GM12873 (cell line): ENCODE measurements at regions not wholly inside any gene's neighbourhood (a gene's known extent, or its start where the extent isn't known, plus 50 kb on each side); places are given as distances from the start of the nearest gene placed in this dataset.

Experiments
- TF ChIP-seq, protein P1 (sequence below): IDR thresholded peaks from 2 replicates; pipeline ENCODE4 v1.5.1; 2012; ENCODE audit warnings: low read depth, mild to moderate bottlenecking, moderate library complexity, low read length, control low read depth; ENCODE audit not compliant: insufficient read depth; ENCODE audit errors: missing control alignments

DNA sequence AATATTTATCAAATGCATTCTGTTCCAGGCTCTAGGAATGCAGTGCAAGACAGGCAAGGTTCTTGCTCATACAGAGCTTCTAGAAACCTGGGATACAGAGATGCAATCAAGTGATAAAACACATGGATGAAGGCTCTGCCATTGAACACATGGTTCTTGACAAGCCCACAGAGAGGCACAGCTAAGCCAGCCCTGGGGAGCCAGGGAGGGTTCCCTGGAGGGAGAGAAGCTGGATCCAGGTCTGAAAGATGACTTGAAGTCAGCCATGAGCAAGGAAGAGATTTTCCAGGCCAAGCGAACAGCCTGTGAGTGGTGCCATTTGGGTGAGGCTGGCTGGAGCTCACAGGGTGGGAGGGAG, 66.2 kb downstream of the IRF2BPL start:
- TF ChIP-seq, protein P1, sequence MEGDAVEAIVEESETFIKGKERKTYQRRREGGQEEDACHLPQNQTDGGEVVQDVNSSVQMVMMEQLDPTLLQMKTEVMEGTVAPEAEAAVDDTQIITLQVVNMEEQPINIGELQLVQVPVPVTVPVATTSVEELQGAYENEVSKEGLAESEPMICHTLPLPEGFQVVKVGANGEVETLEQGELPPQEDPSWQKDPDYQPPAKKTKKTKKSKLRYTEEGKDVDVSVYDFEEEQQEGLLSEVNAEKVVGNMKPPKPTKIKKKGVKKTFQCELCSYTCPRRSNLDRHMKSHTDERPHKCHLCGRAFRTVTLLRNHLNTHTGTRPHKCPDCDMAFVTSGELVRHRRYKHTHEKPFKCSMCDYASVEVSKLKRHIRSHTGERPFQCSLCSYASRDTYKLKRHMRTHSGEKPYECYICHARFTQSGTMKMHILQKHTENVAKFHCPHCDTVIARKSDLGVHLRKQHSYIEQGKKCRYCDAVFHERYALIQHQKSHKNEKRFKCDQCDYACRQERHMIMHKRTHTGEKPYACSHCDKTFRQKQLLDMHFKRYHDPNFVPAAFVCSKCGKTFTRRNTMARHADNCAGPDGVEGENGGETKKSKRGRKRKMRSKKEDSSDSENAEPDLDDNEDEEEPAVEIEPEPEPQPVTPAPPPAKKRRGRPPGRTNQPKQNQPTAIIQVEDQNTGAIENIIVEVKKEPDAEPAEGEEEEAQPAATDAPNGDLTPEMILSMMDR = no peak

DNA sequence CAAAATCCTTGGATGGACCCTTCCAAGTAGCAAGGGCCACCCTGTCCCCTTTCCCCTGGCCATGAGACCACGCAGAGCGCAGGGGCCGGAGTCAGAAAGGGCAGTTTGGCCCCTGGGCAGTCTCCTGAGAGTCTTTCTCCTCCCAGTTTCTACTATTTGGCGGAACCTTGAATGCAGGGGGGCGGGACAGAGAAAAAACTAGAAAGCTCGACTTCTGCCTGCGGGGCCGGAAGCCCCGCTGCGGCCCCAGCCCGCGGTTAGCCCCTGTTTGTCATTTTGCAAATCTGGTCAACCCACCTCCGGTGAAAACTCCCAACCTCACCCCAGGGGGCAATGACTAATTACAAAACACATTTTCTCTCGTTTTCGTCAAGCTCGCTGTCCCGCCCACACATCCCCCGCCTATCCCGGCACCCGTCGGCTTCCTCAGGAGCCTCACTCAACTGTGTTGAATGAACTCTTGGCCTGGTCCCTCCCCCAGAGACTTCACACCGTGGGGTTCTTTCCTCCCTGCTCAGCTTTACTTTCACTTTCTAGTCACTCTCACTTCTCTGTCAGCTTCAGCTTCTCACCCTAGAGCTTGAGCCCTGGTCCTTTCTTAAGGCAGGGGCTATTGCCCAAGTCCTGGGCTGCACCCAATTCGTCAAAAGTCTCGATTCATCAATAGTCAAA, 66.7 kb downstream of the IRF2BPL start:
- TF ChIP-seq, protein P1 = no peak

DNA sequence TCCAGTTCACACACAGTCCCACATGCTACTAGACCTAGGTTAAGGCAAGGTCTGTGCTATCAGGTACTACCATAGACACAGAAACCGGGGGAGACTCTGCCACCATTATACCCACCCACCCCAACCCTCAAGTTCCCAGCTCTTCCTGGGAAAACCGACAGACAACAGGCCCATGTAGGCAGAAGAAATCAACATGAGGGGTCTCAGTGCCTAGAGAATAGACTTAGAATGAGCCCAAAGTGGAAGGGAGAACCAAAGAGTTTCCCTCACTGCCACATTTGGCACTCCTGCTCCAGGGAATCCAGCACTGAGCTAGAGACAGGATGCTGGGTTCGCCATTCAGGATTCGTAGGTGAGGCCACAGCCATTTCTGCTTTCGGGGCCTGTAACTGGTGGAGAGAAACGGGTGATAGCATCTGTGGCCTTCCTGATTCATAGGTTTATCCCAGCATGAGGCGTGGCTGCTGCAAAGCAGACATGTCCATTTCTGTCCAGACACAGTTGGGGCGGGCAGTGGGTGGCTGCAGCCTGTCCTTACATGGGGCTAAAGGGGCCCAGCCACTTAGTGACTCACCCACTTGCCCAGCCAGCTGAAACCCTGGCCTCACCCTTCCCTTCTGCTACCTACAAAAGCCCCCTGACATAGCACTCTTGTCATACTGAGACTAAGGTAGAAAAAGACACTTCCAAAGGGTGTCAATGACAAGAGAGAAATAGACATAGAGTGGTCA, 69.4 kb downstream of the IRF2BPL start:
- TF ChIP-seq, protein P1 = no peak

DNA sequence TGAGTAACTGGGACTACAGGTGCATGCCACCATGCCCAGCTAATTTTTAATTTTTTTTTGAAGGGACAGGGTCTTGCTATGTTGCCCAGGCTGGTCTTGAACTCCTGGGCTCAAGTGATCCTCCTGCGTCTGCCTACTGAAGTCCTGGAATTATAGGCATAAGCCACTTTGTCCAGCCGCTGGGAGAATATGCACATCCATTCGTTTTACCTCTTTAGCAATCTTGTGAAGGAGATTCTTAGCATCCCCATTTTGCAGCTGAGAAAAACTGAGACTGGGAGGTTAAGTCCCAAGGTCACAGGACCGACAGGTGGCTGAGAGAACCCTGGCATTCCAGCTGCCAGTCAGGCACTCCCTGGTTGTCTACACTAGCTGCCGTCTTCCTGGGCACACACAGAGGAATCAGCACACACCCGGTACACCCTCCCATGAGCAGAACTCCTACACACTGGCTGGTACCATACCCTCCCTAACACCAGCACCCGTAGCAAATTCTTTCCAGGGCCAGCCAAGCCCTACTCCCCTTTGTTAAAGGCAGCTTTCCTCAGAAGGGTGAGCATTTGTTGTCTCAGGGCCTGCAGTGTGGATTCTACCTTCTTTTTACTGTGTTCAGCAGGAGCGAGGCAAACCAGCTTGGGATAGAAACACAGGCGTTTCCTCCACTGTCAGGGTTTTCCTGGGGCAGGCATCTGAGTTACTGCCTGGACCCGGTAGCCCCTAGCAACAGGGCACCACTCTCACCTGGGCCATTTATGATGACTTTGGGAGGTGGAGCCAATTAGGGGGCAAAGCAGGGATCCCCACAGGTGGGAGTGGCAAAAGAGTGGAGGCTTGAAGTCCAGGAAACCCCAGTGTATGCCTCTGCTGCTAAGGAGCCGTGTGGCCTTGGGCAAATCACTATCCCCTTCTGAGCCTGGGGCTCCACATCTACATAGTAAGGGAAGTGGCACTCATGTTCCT, 70.2 kb downstream of the IRF2BPL start:
- TF ChIP-seq, protein P1 = no peak

DNA sequence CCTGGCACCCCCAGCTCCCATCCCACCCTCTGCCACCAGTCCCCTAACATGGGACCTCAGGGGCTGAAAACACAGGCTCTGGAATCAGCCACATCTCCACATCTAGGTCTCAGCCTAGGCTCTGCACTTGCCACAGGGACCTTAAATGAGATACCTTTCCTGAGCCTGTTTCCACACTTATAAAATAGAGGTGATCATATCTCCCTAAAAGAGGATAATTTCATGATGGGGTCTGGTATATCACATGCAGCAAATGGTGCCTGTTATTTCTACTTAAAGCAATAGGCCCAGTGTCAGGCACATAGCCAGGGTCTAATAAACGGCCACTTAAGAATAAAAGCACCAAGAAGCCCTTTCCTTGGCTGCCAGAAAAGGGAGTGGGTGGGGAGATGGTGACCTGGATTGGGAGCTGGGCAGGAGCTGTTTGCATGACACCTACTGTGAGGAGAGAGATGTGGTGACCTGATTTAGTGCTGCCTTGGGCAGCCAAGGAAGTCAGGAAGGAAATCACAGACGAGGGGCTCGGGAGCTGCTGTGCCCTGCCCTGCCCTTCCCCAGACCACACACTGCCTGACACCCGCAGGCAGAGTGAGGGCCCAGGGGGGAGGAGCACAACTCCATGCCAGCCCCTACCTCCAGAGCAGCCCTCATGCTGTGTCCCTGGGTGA, 71.2 kb downstream of the IRF2BPL start:
- TF ChIP-seq, protein P1 = no peak

DNA sequence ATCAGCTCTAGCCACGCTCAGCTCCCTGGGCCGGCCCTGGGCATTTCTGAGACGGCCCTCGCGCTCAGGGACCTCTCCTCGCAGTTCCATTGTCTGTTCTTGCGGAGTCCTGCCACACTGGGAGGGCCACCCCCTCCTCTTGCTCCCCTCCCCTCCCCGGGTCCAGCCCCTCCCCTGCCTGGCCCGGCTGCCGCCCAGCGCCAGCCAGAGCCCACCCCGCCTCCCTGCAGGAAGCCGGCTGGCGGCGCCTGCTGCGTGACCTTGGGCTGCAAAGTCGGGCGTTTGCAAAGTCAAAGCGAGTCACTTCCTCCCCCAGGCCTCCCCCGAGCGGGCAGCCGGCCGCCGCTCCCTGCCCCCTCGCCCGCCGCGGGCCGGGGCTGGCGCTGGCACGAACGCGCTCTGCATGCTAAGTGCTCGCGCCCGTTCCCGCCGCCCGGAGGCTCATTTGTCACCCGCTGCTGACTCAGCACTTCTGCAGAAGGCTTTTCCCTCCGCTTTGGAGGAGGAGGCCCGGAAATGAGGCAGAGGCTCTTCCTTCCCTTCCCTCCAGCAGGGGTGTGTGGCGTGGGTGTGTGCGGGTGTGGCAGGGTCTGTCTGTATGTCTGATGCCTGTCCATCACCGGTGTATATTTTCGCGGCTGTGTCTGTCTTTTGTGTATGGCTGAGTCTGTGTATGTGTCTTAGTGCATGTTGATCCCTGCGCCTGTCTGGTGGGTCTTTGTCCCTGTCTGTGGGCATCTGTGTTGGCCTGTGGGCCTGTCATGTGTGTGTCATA, 72.0 kb downstream of the IRF2BPL start:
- TF ChIP-seq, protein P1 = no peak
